GM18505 (cell line): ENCODE measurements at regions not wholly inside any gene's neighbourhood (a gene's known extent, or its start where the extent isn't known, plus 50 kb on each side); places are given as distances from the start of the nearest gene placed in this dataset.

ENCODE experiments used
- ATAC-seq: cut with Tn5 transposase; IDR thresholded peaks from one replicate; pipeline ENCODE4 v1.9.1; 2021; ENCODE audit not compliant: unreplicated experiment
- POLR2A ChIP-seq: IDR thresholded peaks from 4 replicates; pipeline ENCODE4 v1.6.1; 2011; ENCODE audit warnings: borderline replicate concordance; ENCODE audit not compliant: insufficient read depth, insufficient read length; ENCODE audit errors: extremely low read depth

DNA sequence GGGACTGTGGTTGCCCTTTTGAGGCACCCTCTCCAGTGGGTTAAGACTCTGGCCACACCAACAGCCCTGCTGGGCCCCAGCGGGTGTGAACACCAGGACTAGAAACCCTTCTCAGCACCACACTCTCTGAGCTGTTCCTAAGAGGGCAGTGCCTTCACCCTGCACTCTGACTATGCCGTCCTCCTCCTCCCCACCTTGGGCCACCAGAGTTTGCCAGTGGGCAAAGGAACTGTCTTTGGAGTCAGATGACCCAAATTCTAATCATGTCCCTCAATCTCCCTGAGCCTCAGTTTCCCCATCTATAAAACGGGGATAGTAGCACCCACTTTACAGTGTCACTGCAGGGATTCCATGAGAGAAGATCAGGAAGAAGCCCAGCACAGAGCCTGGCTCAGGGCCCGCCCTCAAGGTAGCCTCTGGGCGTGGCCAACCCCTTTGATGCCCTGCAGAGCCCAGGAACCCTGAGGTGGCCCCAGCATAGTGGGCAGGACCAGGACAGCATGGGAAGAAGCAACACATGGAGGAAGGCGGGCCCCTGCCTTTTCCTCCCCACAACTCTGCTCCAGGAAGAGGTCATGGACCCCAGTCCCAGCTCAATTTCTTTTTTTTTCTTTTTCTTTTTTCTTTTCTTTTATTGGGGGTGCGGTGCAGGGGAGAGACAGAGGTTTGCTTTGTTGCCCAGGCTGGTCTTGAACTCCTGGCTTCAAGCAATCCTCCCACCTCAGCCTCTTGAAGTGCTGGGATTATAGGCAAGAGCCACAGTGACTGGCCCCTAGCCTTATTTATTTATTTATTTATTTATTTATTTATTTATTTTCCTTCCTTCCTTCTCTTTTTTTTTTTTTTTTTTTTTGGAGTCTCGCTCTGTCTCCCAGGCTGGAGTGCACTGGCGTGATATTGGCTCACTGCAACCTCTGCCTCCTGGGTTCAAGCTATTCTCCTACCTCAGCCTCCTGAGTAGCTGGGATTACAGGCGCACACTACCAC, 115.7 kb upstream of the LINGO1 start:
- no peak for ATAC-seq

DNA sequence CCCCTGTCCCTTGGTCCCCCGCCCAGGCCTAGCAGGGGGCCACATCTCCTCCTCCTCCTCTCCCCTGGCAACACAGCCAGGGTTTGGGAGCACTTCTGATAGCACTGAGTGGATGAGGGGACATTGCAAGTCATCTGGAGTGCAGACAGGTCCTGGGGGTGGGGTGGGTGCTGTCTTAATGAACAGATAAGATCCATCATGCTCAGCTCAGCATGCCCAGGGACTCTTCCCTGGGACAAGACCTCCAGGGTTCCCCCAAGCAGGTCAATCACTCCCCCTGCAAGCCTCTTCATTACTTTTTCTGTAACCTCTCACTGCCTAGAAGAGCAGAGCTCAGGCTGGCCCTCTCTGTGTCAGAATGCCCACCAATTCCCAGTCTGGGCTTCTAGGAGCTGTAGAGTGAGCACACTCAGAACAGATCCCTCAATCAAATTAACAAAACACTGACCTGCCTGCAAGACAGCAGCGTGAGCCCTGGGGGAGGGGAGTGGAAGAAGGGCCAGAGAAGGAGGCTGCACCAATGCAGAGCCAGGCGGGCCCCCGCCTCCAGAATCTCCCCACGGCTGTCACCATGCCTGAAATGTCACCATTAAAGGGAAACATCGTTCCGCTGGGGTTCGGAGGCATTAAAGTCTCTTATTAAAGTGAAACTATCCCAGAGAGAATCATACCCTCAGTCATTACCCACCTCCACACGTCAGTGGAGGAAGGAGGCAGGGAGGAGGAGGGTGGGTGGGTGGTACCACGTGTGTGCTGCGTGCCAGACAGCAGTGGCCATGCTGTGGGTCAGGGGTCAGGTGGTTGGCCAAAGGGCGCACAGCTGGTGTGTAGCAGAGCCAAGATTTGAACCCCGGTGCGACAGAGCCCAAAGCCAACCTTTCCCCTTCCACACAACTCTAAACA, 114.7 kb upstream of the LINGO1 start:
- no peak for ATAC-seq

More for the DNA sequence above, 115.7 kb upstream of the LINGO1 start:
- TF ChIP-seq POLR2A = no peak

DNA sequence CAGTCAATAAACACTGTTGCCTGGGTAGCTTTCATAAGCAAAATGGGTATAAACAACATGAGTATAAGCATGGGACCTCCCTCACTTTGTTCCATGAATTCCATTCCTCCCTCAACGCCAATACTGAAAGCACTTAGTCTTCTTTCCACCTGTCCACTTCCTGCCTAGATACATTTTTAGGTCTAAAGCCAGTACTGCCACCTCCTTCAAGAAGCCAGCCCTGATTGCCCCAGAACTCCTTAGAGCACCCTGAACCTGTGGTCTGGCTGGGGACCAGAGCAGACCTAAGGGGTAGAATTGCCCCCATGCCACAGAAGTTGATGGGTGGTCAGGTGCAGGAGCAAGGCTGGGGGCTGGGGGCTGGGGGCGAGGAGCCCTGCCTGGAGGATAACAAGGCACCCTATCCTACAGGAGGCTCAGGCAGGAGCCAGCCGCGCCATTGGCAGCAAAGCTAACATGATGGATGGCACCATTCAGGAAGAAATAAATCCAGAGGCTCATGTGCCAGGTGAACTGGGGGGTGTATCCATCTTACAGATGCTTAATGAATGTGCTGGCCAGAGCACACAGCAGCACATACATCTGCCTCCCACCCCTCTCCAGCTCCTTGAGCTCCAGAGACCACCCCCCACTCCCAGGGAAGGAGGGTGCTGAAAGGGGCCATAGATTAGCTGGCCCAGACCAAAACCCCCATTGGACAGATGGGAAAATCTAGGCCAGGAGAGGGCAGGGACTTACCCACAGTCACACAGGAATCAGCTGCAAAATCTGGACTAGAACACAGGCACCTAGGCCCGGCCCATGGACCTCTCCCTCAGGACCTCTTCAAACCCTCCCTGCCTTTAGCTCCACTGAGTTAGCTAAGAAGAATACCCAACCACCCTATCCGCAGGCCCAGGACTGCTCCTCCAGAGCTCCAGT, 113.8 kb upstream of the LINGO1 start:
- TF ChIP-seq POLR2A = no peak
- no peak for ATAC-seq

More for the DNA sequence above, 114.7 kb upstream of the LINGO1 start:
- TF ChIP-seq POLR2A = no peak

DNA sequence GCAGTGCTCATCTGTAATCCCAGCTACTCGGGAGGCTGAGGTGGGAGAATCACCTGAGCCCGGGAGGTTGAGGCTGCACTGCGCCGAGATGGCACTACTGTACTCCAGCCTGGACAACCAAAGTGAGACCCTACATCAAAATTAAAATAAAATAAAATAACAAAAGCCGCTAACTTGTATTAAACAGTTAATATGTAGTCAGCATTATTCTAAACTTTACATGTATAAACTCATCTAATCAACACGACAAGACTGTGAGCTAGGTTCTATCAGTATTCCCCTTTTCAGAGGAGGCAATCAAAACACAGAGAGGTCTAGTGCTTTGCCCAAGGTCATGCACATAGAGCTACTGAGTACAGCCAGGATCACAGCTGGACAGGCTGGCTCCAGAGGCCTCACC, 111.7 kb upstream of the LINGO1 start:
- no peak for ATAC-seq

DNA sequence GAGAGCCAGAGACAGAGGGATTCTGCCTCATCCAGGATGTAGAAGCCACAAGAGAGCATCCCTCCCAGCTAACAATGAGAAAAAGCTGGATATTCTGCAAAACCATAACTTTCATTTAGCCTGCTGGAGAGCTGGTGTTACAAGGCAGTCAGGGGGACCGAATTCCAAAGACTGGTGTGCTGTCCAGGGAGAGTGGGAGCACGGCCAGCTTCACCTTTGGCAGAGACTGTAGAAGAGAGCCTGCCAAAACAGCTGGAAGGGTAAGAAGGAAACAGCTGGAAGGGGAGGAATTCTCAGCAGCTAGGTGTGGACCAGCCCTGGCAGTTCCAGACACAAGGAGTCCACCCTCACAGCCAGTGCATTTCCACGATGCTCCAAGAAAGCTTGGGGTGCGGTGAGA, 109.9 kb upstream of the LINGO1 start:
- ATAC-seq = no peak
- no peak for TF ChIP-seq POLR2A

More for the DNA sequence above, 111.7 kb upstream of the LINGO1 start:
- no peak for TF ChIP-seq POLR2A

DNA sequence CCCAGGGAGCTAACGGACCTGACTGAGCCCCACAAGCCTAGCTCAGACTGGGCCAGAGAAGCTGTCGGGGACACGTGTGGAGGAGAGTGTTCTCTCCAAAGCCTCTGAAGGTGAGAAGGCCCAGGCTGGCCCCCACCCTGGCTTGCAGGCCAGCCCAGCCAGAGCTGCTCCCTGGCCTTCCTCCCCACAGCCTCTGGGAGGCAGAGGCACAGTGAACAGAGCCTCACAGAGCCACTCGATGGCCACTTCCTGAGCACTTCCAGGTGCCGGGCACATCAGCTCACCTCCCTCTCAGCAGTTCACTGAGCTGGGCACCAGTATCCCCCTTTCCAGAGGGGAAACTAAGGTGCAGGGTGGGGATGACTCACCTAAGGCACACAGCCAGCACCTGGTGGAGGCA, 109.4 kb upstream of the LINGO1 start:
- ATAC-seq = no peak
- no peak for TF ChIP-seq POLR2A

DNA sequence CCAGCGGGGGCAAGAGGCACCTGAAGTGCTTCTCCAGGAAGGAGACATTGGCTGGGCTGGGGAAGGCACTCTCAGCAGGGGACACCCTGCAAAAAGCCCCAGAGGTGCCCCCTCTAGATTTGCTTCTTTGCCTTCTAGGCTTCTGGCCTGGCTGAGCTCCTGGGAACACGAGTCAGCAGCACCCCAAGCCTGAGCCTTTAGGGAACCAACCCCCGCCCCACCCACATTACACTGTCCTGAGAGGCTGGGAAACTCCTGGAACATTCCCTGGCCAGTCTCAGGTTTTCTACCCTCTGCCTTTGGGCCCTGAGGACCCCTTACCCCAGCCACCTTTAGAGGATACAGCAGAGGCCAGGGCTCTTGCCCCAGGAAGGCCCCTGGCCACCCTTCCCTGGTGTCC, 108.4 kb upstream of the LINGO1 start:
- TF ChIP-seq POLR2A = no peak
- no peak for ATAC-seq

DNA sequence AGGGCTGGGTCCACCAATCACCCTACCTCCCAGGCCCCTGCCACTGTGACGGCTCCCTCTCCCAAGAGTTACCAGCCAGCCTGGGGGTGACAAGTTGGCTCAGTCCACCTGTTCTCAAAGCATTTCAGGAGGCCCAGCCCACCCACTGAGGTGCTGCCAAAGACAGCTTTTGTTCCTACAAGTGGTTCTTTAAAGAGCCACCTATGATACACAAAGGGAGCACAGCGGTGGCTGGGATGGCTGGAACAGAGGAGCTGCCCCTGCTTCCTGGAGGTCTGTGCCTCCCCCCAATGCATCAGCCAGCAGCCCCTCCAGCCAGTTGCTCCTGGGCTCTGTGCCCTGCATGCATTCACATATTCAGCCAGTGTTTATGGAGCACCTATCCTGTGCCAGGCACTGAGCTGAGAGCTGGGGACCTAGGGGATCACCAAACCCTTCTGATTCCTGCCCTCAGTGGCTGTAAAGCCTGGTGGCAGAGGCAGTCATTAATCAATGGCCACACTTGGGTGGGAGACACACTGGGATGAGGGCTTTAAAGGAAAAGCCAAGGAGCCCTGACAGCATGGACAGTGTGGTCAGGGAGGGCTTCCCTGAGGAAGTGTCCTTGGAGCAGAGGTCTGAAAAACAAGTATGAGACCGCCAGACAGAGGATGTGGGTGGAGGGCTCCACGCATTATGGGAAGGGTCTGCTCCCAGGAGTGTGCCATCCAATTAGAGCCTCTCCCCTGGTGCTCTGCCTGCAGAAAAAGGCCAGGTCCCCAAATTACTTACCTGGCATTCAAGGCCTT, 107.1 kb upstream of the LINGO1 start:
- TF ChIP-seq POLR2A = no peak
- ATAC-seq = no peak

DNA sequence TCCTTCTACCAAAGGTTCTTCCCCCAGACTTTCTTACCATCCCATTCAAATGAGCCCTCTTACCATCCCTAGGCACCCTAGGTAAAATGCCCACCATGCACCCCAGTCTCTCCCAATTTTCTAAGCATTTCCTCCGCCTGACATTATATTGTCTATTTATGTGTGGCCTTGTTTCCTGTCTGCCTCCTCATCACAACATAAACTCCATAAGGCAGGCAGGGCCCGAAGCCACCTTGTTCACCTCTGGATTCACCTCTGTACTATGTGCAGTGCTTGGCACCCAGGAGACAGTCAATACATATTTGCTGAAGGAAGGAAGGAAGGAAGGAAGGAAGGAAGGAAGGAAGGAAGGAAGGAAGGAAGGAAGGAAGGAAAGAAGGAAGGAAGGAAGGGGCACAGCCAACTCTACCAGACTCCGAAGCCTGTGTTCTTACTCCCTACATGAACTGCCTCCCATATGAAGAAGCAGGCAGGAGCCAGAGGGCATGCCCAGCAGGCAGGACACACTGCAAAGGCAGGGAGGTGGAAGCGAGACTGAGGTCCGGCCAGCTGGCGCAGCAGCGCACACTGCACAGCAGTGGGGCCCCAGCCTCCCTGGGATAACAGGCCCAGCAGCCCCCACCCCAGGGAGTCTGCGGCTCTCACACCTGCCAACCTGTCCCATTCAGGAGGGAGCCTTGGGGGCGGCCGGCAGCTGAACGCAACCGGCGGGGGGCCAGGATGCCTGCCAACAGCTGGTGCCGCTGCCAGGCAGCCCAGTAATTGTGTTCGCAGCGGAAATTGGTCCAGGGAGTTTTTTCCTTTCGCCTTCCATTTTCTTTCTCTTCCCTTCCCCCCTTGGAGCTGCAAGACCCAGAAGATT, 106.0 kb upstream of the LINGO1 start:
- no peak for ATAC-seq
- TF ChIP-seq POLR2A = no peak

DNA sequence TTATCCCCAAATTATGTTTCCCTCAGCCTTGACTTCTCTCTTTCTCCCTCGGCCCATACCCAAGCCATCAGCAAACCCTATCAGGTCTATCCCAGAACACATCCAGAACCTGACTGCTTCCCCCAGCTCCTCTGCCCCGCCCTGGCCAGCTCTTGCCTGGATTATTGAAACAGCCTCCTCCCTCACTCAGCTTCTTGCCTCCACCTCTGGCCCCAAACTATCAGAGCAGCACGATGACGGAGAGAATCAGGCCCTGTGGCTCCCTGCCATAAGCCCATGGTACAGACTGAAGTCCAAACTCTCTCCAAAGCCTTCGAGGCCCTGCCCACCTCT, 105.3 kb upstream of the LINGO1 start:
- ATAC-seq = no peak
- no peak for TF ChIP-seq POLR2A

DNA sequence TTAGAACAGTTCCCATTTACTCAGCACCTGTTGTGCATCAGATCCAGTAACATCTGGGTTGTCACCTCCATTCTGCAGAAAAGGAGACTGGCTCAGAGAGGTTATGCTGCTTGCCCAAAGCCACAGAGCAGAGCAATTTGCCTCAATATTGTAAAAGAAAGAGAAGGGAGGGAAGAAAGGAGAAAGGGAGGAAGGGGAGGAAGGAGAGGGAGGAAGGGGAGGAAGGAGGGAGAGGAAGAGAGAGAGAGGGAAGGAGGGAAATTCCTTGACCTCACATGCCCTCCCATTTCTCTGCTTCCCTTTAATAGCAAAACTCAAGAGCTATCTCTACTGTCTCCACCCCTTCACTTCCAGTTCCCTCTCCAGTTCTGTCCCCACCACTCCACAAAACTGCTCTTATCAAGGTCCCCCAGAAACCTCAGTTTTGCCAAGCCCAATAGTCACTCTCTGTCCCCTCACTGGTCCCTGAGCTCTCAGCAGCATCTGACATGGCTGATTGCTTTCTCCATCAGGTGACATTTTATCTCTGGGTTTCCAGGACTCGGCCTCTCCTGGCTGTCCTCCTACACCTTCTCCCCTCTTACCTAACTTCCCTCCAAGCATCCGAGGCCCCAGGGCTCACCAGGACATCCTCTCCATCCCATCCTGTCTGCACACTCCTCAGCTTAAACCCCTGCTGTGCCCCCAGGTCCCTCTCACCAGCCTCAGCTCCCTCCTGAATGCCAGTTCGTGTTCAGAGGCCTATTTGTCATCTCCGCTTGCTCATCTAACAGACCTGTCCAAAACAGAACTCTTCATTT, 104.7 kb upstream of the LINGO1 start:
- no peak for ATAC-seq
- TF ChIP-seq POLR2A = no peak

DNA sequence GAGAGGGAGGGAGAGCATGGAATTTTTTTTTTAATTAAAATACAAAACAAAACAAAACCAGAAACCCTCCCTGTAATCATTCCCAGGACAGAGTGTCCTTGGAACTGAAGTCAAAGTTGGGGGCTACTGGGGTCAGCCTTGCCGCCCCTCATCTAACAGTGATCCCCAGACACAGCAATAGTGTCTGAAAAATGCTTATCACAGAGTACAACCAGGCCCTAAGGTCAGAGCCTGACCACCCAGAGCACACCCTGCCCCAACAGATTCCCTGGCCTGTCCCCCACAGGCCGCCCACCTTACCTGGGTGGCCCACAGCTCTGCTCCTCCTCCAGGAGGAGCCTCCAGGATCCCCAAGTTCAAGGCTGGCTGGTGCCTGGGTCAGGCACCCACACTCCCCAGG, 101.6 kb upstream of the LINGO1 start:
- no peak for ATAC-seq
- TF ChIP-seq POLR2A = no peak
